H9 (cell line): ENCODE measurements at regions not wholly inside any gene's neighbourhood (a gene's known extent, or its start where the extent isn't known, plus 50 kb on each side); places are given as distances from the start of the nearest gene placed in this dataset.

ENCODE experiments used
- DNase-seq: peaks from one replicate; pipeline ENCODE4 v3.0.0-alpha.2; 2017
- H2AFZ ChIP-seq: one replicate; pipeline ENCODE4 v1.6.1; 2013; ENCODE audit warnings: mild to moderate bottlenecking, low read length, control low read depth, moderate library complexity
- H2AK5ac ChIP-seq: 2 replicates; pipeline ENCODE4 v1.6.1; 2013; ENCODE audit warnings: low read length, control low read depth, mixed read lengths; ENCODE audit not compliant: insufficient read length
- H2BK120ac ChIP-seq: one replicate; pipeline ENCODE4 v1.6.1; 2013; ENCODE audit warnings: low read depth, mild to moderate bottlenecking, low read length, control low read depth, inconsistent platforms; ENCODE audit not compliant: poor library complexity, severe bottlenecking
- H2BK12ac ChIP-seq: 2 replicates; pipeline ENCODE4 v1.6.1; 2013; ENCODE audit warnings: low read length, control low read depth, mixed read lengths, low read depth; ENCODE audit not compliant: insufficient read length
- H2BK15ac ChIP-seq: 2 replicates; pipeline ENCODE4 v1.6.1; 2013; ENCODE audit warnings: low read depth, low read length, control low read depth
- H2BK20ac ChIP-seq: one replicate; pipeline ENCODE4 v1.6.1; 2013; ENCODE audit warnings: low read depth, mild to moderate bottlenecking, low read length, control low read depth, inconsistent platforms; ENCODE audit not compliant: poor library complexity, severe bottlenecking
- H2BK5ac ChIP-seq: 2 replicates; pipeline ENCODE4 v1.6.1; 2013; ENCODE audit warnings: low read length, control low read depth, mixed read lengths; ENCODE audit not compliant: insufficient read length
- H3K14ac ChIP-seq: 2 replicates; pipeline ENCODE4 v1.6.1; 2013; ENCODE audit warnings: low read length, control low read depth; ENCODE audit not compliant: insufficient read depth
- H3K18ac ChIP-seq: 2 replicates; pipeline ENCODE4 v1.6.1; 2013; ENCODE audit warnings: low read depth, mild to moderate bottlenecking, mixed read lengths, low read length, control low read depth; ENCODE audit not compliant: insufficient read length
- H3K23ac ChIP-seq: 2 replicates; pipeline ENCODE4 v1.6.1; 2013; ENCODE audit warnings: low read length, control low read depth, mixed read lengths, low read depth; ENCODE audit not compliant: insufficient read length
- H3K23me2 ChIP-seq: 2 replicates; pipeline ENCODE4 v1.6.1; 2013; ENCODE audit warnings: low read depth, mild to moderate bottlenecking, mixed read lengths, low read length, control low read depth; ENCODE audit not compliant: insufficient read length, poor library complexity, severe bottlenecking
- H3K27ac ChIP-seq: 2 replicates; pipeline ENCODE4 v1.5.1; 2013; ENCODE audit warnings: low read length, control low read depth, mixed read lengths, low read depth; ENCODE audit not compliant: insufficient read length
- H3K27me3 ChIP-seq: 2 replicates; pipeline ENCODE4 v1.6.1; 2013; ENCODE audit warnings: low read length, control low read depth, inconsistent platforms; ENCODE audit not compliant: insufficient read depth
- H3K4ac ChIP-seq: 2 replicates; pipeline ENCODE4 v1.6.1; 2013; ENCODE audit warnings: low read depth, mild to moderate bottlenecking, control low read depth, inconsistent platforms, low read length, moderate library complexity
- H3K4me1 ChIP-seq: 2 replicates; pipeline ENCODE4 v1.6.1; 2013; ENCODE audit warnings: low read length, control low read depth, inconsistent platforms; ENCODE audit not compliant: insufficient read depth
- H3K4me2 ChIP-seq: 2 replicates; pipeline ENCODE4 v1.6.1; 2013; ENCODE audit warnings: low read length, control low read depth, mixed read lengths; ENCODE audit not compliant: insufficient read length, insufficient read depth
- H3K56ac ChIP-seq: 2 replicates; pipeline ENCODE4 v1.6.1; 2013; ENCODE audit warnings: low read depth, mild to moderate bottlenecking, mixed read lengths, low read length, control low read depth; ENCODE audit not compliant: insufficient read length
- H3K79me1 ChIP-seq: 2 replicates; pipeline ENCODE4 v1.6.1; 2013; ENCODE audit warnings: low read depth, mild to moderate bottlenecking, moderate library complexity, low read length, control low read depth, inconsistent platforms; ENCODE audit not compliant: insufficient read depth, poor library complexity, severe bottlenecking
- H3K79me2 ChIP-seq: 2 replicates; pipeline ENCODE4 v1.6.1; 2013; ENCODE audit warnings: low read length, control low read depth, inconsistent platforms; ENCODE audit not compliant: insufficient read depth
- H3K9ac ChIP-seq: 2 replicates; pipeline ENCODE4 v1.6.1; 2013; ENCODE audit warnings: low read length, control low read depth, mixed read lengths; ENCODE audit not compliant: insufficient read length; ENCODE audit errors: extremely low read depth
- H3K9me3 ChIP-seq: one replicate; pipeline ENCODE4 v1.6.1; 2013; ENCODE audit warnings: low read depth, low read length, inconsistent platforms; ENCODE audit not compliant: control insufficient read depth
- H3T11ph ChIP-seq: one replicate; pipeline ENCODE4 v1.6.1; 2013; ENCODE audit warnings: mild to moderate bottlenecking, low read length, control low read depth, inconsistent platforms
- H4K20me1 ChIP-seq: one replicate; pipeline ENCODE4 v1.6.1; 2013; ENCODE audit not compliant: control insufficient read depth, insufficient read length, insufficient read depth
- H4K5ac ChIP-seq: 2 replicates; pipeline ENCODE4 v1.6.1; 2013; ENCODE audit warnings: low read depth, mild to moderate bottlenecking, mixed read lengths, low read length, control low read depth; ENCODE audit not compliant: insufficient read length
- H4K8ac ChIP-seq: replicated peaks from 2 replicates; pipeline ENCODE4 v1.6.1; 2013; ENCODE audit warnings: low read length, control low read depth, mixed read lengths, low read depth; ENCODE audit not compliant: insufficient read length
- H4K91ac ChIP-seq: 2 replicates; pipeline ENCODE4 v1.6.1; 2013; ENCODE audit warnings: low read depth, mild to moderate bottlenecking, moderate library complexity, mixed read lengths, low read length, control low read depth; ENCODE audit not compliant: insufficient read length
- H3K27ac Mint-ChIP-seq, 3 experiments: 2 replicates in 2 of 3; 3 replicates in 1 of 3; pipeline ENCODE4 v1.8.0; 2020 to 2021; ENCODE audit warnings: mixed read lengths in 3 of 3, mild to moderate bottlenecking in 1 of 3, moderate library complexity in 1 of 3
- H3K27me3 Mint-ChIP-seq: 2 replicates; pipeline ENCODE4 v1.8.0; 2021; ENCODE audit warnings: low read depth, mild to moderate bottlenecking, moderate library complexity, mixed read lengths
- H3K36me3 Mint-ChIP-seq, 3 experiments: 2 replicates in 2 of 3; 3 replicates in 1 of 3; pipeline ENCODE4 v1.8.0; 2020 to 2021; ENCODE audit warnings: low read depth in 3 of 3, mixed read lengths in 3 of 3; ENCODE audit not compliant: insufficient read depth in 1 of 3
- H3K4me1 Mint-ChIP-seq, 2 experiments: 2 replicates each; pipeline ENCODE4 v1.8.0; 2020; ENCODE audit warnings: mixed read lengths in 2 of 2
- H3K4me3 Mint-ChIP-seq, 2 experiments: 2 replicates in 1 of 2; 3 replicates in 1 of 2; pipeline ENCODE4 v1.8.0; 2020 to 2021; ENCODE audit warnings: mild to moderate bottlenecking in 2 of 2, mixed read lengths in 2 of 2, moderate library complexity in 1 of 2
- H3K9me3 Mint-ChIP-seq, 2 experiments: 2 replicates in 1 of 2; 3 replicates in 1 of 2; pipeline ENCODE4 v1.8.0; 2020; ENCODE audit warnings: mild to moderate bottlenecking in 2 of 2, mixed read lengths in 2 of 2, moderate library complexity in 1 of 2
- CTCF ChIP-seq: fragments of 200-600 bp; sonication (generic); conservative IDR thresholded peaks from 3 replicates; pipeline ENCODE4 v1.8.0; 2021; ENCODE audit warnings: antibody characterized with exemption, mild to moderate bottlenecking
- WGBS: extraction: QIAGEN DNeasy Blood & Tissue Kit; methylation state at CpG from one replicate; pipeline ENCODE4 v1.1.7; 2013; ENCODE audit warnings: missing lambda C conversion rate, low lambda C conversion rate, mixed read lengths; ENCODE audit not compliant: insufficient read length; ENCODE audit errors: extremely low coverage; 5-methylcytosine and 5-hydroxymethylcytosine counted together

GRCh38 chr6:50921968-50922367 is 103.3 kb downstream of the TFAP2B start:
- Histone ChIP-seq H3K56ac (no peak overlapping the region), H3T11ph (no peak overlapping the region), H3K4ac (no peak overlapping the region), H3K18ac (no peak overlapping the region), H2BK120ac (no peak overlapping the region), H2AFZ (no peak overlapping the region), H4K8ac (no peak overlapping the region), H3K79me2 (no peaks in the 10 kb centered on the region), H4K20me1 (no peaks in the 10 kb centered on the region), H3K23me2 (no peaks in the 10 kb centered on the region), H4K5ac (no peak overlapping the region), H2BK5ac (no peak overlapping the region), H3K4me2 (no peak overlapping the region), H4K91ac (no peak overlapping the region), H3K14ac (no peak overlapping the region), H3K4me1 (no peaks in the 10 kb centered on the region), H3K9ac (no peak overlapping the region), H3K79me1 (no peaks in the 10 kb centered on the region), H2AK5ac (no peak overlapping the region), H2BK12ac (no peak overlapping the region), H3K27me3 (no peaks in the 10 kb centered on the region), H3K23ac (no peak overlapping the region), H2BK20ac (no peak overlapping the region), H2BK15ac (no peak overlapping the region), H3K9me3 (no peaks in the 10 kb centered on the region), H3K27ac (no peak overlapping the region)
- TF ChIP-seq CTCF = no peak
- peaks cover 2 to 25% (median 12%) of the 10 kb centered on the region in 3 experiments; a peak in 6 of 7 replicates for H3K36me3 Mint-ChIP-seq
- H3K27me3 Mint-ChIP-seq = peaks cover 6% of the 10 kb centered on the region
- peaks cover 16 to 18% of the 10 kb centered on the region in 2 experiments; a peak in 4 of 5 replicates for H3K9me3 Mint-ChIP-seq
- no peak overlapping the region for H3K27ac Mint-ChIP-seq
- H3K4me3 Mint-ChIP-seq = no peak overlapping the region
- DNase-seq = no peak
- peaks cover 0 to 5% of the 10 kb centered on the region in 2 experiments; a peak in 3 of 4 replicates for H3K4me1 Mint-ChIP-seq
- WGBS = no CpG with 5 or more reads among the region's 4 CpGs
